Right atrium auricular region (tissue), 2 donors: ENCODE measurements at regions not wholly inside any gene's neighbourhood (a gene's known extent, or its start where the extent isn't known, plus 50 kb on each side); places are given as distances from the start of the nearest gene placed in this dataset.

ENCODE experiments used
- DNase-seq: peaks from one replicate; pipeline ENCODE4 v3.0.0-alpha.2; 2019; ENCODE audit warnings: low spot score
- H3K27ac ChIP-seq, 2 donors: fragments of 200-600 bp; sonication (generic); 1 replicate in 1 of 2; 2 replicates in 1 of 2; pipeline ENCODE4 v1.5.1; 2016 to 2019
- H3K27me3 ChIP-seq, 2 donors: fragments of 200-600 bp; sonication (generic); one replicate each; pipeline versions ENCODE4 v1.5.1 to v1.6.0; 2017 to 2019
- H3K36me3 ChIP-seq: fragments of 200-600 bp; sonication (generic); one replicate; pipeline ENCODE4 v1.5.1; 2016
- H3K4me1 ChIP-seq, 2 donors: fragments of 200-600 bp; sonication (generic); one replicate each; pipeline versions ENCODE4 v1.5.1 to v1.6.0; 2017 to 2019
- H3K4me3 ChIP-seq, 2 donors: fragments of 200-600 bp; sonication (generic); 1 replicate in 1 of 2; 2 replicates in 1 of 2; pipeline ENCODE4 v1.5.1; 2017 to 2019; ENCODE audit warnings: mild to moderate bottlenecking in 1 of 2, moderate library complexity in 1 of 2
- H3K9me3 ChIP-seq, 2 donors: fragments of 200-600 bp; sonication (generic); one replicate each; pipeline ENCODE4 v1.5.1; 2019
- TF ChIP-seq, protein P1 (sequence below), 2 donors: fragments of 200-600 bp; sonication (generic); IDR thresholded peaks; one replicate each; pipeline ENCODE4 v1.5.1; 2019; ENCODE audit warnings: antibody characterized with exemption in 2 of 2

DNA sequence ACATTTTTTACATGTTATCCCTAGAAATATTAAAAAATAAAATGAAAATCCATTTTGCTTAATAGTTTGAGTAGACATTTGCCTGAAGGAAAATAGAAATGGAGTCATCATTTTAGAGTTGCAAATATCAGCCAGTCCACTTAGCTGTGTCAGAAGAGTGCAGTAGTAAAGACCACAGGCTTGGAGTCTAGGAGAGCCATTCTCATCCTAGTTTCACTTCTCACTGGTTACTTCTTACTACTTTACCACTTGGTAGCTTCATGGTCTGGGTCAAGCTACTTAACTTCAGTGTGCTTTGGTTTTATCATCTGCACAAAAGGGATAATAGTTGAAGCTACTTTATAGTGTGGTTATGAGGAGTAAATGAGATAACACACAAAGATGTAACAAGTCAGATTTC lies 286.5 kb upstream of the NBEA start:
- Histone ChIP-seq H3K36me3 (no peaks in the 10 kb centered on the region), H3K4me3 (no peak overlapping the region), H3K9me3 (no peaks in the 10 kb centered on the region), H3K27ac (no peak overlapping the region), H3K27me3 (no peaks in the 10 kb centered on the region), H3K4me1 (no peaks in the 10 kb centered on the region)
- TF ChIP-seq, protein P1, sequence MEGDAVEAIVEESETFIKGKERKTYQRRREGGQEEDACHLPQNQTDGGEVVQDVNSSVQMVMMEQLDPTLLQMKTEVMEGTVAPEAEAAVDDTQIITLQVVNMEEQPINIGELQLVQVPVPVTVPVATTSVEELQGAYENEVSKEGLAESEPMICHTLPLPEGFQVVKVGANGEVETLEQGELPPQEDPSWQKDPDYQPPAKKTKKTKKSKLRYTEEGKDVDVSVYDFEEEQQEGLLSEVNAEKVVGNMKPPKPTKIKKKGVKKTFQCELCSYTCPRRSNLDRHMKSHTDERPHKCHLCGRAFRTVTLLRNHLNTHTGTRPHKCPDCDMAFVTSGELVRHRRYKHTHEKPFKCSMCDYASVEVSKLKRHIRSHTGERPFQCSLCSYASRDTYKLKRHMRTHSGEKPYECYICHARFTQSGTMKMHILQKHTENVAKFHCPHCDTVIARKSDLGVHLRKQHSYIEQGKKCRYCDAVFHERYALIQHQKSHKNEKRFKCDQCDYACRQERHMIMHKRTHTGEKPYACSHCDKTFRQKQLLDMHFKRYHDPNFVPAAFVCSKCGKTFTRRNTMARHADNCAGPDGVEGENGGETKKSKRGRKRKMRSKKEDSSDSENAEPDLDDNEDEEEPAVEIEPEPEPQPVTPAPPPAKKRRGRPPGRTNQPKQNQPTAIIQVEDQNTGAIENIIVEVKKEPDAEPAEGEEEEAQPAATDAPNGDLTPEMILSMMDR (IDR thresholded peaks at IDR 0.05) = no peak
- DNase-seq = no peak

DNA sequence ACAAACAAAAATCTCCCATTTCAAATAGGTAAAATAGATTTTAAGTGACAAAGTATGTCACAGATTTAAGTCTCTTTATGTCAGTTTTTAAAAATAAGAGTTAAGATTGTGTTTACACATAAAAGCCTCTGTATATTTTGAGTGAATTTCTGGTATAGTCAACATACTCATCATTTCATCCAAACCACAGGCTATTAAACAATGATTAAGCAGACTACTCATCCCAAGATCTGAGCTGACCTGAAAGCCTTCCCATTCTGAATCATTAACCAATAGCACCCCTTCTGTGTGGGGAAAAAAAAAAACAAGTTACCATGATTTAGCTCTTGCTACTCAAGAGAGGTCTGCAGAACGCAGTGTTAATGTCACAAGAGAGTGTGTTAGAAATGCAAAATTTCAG lies 284.4 kb upstream of the NBEA start:
- TF ChIP-seq, protein P1 (IDR thresholded peaks at IDR 0.05) = no peak
- DNase-seq = no peak
- Histone ChIP-seq H3K4me1 (no peaks in the 10 kb centered on the region), H3K36me3 (no peaks in the 10 kb centered on the region), H3K9me3 (no peaks in the 10 kb centered on the region), H3K27ac (no peak overlapping the region), H3K27me3 (no peaks in the 10 kb centered on the region), H3K4me3 (no peak overlapping the region)

DNA sequence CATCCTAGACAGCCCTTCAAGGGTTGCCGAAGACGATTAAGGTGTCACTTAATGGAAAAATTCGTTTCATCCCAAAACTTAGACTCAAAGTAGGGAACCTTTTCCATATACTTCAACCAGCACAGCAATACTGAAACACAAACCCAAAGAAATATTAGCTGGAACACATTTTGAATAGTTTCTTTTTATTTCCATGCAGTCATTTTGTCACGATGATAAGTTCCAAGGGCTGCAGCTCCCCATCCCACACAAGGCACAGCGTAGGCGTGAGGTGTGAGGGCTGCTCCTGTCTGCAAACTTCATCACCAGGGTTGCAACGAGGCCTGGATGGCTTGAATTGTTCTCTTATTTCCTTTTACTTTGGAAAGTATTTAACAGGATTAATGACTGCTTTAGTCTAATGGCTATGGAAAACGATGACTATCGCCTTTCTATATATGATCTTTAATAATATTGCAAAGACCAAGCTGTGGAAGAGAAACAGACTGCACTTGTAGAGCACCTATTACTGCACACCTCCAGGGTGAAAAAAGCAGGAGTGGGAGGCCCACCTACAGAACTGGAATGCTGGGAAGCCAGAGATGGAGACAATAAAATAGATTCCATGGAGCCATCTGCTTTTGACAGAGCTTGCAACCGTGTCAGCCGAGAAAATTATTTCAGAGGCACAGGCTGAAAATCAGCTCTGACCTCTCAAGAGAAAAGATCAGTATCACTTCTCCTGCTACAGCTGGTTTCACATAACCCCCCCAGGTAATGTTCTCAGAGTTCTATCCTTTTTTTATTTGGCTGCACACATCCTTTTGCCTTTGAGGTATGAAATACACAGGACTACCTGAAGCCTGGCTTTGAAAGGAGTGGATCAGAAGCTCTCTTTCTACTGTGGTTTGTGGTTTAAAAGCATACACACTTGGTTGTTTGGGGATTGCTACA lies 274.5 kb upstream of the NBEA start:
- H3K27ac ChIP-seq = no peak overlapping the region
- no peak for DNase-seq
- no peaks in the 10 kb centered on the region for H3K36me3 ChIP-seq
- H3K27me3 ChIP-seq = no peaks in the 10 kb centered on the region
- TF ChIP-seq, protein P1 (IDR thresholded peaks at IDR 0.05) = no peak
- H3K9me3 ChIP-seq = no peaks in the 10 kb centered on the region
- no peak overlapping the region for H3K4me3 ChIP-seq
- H3K4me1 ChIP-seq = peaks cover 0 to 21% of the 10 kb centered on the region in 2 donors

DNA sequence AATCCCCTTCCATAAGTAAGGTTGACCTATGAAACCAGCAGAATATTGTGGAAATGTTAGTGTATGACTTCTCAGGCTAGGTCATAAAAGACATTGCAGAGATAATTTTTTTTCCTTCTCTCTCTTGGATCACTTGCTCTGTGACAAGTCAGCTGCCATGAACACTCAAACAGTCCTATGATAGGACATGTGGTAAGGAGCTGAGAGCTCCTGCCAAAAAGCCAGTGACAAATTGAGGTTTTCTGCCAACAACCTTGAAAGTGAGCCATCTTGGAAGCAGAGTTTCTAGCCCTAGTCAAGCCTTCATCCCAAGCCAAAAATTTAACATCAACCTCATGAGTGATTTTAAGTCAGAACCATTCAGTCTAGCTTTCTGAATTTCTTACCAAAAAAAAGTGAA lies 270.9 kb upstream of the NBEA start:
- Histone ChIP-seq H3K27me3 (no peaks in the 10 kb centered on the region), H3K9me3 (no peaks in the 10 kb centered on the region), H3K36me3 (no peaks in the 10 kb centered on the region), H3K4me1 (peaks cover 0 to 29% of the 10 kb centered on the region in 2 donors), H3K27ac (peak overlapping the region; percentile 57 to 64), H3K4me3 (no peak overlapping the region)
- peak; percentile 68 for DNase-seq
- TF ChIP-seq, protein P1 (IDR thresholded peaks at IDR 0.05) = no peak

DNA sequence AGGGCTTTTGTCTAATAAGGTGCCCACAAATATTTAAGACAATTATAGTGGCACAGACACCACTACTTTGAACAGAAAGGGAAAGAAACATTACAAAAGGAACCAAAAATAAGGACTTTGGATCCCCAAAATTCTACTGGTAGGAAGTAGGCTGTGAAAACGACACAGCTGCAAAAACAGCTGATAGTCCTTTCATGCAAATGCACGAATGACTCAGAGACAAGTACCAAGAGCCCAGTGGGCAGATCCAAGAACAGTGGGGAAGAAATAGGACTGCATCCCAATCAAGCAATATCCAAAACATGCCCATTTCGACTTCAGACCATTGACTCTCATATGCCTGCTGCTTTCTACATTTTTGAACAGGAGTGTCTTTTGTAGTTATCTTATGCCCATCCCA lies 269.4 kb upstream of the NBEA start:
- Histone ChIP-seq H3K27ac (no peak overlapping the region), H3K9me3 (no peaks in the 10 kb centered on the region), H3K4me1 (peaks cover 0 to 27% of the 10 kb centered on the region in 2 donors), H3K4me3 (no peak overlapping the region), H3K27me3 (no peaks in the 10 kb centered on the region), H3K36me3 (no peaks in the 10 kb centered on the region)
- DNase-seq = no peak
- TF ChIP-seq, protein P1 (IDR thresholded peaks at IDR 0.05) = no peak
